ENCODE measurements at regions not wholly inside any gene's neighbourhood (a gene's known extent, or its start where the extent isn't known, plus 50 kb on each side); places are given as distances from the start of the nearest gene placed in this dataset.

- TF ChIP-seq, protein P1, sequence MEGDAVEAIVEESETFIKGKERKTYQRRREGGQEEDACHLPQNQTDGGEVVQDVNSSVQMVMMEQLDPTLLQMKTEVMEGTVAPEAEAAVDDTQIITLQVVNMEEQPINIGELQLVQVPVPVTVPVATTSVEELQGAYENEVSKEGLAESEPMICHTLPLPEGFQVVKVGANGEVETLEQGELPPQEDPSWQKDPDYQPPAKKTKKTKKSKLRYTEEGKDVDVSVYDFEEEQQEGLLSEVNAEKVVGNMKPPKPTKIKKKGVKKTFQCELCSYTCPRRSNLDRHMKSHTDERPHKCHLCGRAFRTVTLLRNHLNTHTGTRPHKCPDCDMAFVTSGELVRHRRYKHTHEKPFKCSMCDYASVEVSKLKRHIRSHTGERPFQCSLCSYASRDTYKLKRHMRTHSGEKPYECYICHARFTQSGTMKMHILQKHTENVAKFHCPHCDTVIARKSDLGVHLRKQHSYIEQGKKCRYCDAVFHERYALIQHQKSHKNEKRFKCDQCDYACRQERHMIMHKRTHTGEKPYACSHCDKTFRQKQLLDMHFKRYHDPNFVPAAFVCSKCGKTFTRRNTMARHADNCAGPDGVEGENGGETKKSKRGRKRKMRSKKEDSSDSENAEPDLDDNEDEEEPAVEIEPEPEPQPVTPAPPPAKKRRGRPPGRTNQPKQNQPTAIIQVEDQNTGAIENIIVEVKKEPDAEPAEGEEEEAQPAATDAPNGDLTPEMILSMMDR (conservative IDR thresholded peaks at IDR 0.05; ENCODE audit: low read depth in 2 of 2) = no peak
- TF ChIP-seq POLR2AphosphoS5 (IDR thresholded peaks at IDR 0.05; ENCODE audit: low read depth) (no peak), CREB1 (CRISPR knock-in tag; IDR thresholded peaks at IDR 0.05; ENCODE audit: low read depth) (no peak), EZH2phosphoT487 (IDR thresholded peaks at IDR 0.05; ENCODE audit: unreplicated experiment) (no peak), EZH2 (IDR thresholded peaks at IDR 0.05; ENCODE audit: low read depth, unreplicated experiment) (no peak), JUNB (IDR thresholded peaks at IDR 0.05; ENCODE audit: unreplicated experiment) (no peak), ZNF331 (CRISPR knock-in tag; IDR thresholded peaks at IDR 0.05; ENCODE audit: low read depth) (no peak), ETS1 (IDR thresholded peaks at IDR 0.05) (no peak), STAT1 (IDR thresholded peaks at IDR 0.05; ENCODE audit: unreplicated experiment) (no peak), NANOG (IDR thresholded peaks at IDR 0.05; ENCODE audit: borderline replicate concordance) (no peak), ZNF114 (CRISPR knock-in tag; IDR thresholded peaks at IDR 0.05) (no peak)
- TF ChIP-seq, protein P2, sequence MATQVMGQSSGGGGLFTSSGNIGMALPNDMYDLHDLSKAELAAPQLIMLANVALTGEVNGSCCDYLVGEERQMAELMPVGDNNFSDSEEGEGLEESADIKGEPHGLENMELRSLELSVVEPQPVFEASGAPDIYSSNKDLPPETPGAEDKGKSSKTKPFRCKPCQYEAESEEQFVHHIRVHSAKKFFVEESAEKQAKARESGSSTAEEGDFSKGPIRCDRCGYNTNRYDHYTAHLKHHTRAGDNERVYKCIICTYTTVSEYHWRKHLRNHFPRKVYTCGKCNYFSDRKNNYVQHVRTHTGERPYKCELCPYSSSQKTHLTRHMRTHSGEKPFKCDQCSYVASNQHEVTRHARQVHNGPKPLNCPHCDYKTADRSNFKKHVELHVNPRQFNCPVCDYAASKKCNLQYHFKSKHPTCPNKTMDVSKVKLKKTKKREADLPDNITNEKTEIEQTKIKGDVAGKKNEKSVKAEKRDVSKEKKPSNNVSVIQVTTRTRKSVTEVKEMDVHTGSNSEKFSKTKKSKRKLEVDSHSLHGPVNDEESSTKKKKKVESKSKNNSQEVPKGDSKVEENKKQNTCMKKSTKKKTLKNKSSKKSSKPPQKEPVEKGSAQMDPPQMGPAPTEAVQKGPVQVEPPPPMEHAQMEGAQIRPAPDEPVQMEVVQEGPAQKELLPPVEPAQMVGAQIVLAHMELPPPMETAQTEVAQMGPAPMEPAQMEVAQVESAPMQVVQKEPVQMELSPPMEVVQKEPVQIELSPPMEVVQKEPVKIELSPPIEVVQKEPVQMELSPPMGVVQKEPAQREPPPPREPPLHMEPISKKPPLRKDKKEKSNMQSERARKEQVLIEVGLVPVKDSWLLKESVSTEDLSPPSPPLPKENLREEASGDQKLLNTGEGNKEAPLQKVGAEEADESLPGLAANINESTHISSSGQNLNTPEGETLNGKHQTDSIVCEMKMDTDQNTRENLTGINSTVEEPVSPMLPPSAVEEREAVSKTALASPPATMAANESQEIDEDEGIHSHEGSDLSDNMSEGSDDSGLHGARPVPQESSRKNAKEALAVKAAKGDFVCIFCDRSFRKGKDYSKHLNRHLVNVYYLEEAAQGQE (IDR thresholded peaks at IDR 0.05; ENCODE audit: unreplicated experiment) = no peak
- TF ChIP-seq, protein P3, sequence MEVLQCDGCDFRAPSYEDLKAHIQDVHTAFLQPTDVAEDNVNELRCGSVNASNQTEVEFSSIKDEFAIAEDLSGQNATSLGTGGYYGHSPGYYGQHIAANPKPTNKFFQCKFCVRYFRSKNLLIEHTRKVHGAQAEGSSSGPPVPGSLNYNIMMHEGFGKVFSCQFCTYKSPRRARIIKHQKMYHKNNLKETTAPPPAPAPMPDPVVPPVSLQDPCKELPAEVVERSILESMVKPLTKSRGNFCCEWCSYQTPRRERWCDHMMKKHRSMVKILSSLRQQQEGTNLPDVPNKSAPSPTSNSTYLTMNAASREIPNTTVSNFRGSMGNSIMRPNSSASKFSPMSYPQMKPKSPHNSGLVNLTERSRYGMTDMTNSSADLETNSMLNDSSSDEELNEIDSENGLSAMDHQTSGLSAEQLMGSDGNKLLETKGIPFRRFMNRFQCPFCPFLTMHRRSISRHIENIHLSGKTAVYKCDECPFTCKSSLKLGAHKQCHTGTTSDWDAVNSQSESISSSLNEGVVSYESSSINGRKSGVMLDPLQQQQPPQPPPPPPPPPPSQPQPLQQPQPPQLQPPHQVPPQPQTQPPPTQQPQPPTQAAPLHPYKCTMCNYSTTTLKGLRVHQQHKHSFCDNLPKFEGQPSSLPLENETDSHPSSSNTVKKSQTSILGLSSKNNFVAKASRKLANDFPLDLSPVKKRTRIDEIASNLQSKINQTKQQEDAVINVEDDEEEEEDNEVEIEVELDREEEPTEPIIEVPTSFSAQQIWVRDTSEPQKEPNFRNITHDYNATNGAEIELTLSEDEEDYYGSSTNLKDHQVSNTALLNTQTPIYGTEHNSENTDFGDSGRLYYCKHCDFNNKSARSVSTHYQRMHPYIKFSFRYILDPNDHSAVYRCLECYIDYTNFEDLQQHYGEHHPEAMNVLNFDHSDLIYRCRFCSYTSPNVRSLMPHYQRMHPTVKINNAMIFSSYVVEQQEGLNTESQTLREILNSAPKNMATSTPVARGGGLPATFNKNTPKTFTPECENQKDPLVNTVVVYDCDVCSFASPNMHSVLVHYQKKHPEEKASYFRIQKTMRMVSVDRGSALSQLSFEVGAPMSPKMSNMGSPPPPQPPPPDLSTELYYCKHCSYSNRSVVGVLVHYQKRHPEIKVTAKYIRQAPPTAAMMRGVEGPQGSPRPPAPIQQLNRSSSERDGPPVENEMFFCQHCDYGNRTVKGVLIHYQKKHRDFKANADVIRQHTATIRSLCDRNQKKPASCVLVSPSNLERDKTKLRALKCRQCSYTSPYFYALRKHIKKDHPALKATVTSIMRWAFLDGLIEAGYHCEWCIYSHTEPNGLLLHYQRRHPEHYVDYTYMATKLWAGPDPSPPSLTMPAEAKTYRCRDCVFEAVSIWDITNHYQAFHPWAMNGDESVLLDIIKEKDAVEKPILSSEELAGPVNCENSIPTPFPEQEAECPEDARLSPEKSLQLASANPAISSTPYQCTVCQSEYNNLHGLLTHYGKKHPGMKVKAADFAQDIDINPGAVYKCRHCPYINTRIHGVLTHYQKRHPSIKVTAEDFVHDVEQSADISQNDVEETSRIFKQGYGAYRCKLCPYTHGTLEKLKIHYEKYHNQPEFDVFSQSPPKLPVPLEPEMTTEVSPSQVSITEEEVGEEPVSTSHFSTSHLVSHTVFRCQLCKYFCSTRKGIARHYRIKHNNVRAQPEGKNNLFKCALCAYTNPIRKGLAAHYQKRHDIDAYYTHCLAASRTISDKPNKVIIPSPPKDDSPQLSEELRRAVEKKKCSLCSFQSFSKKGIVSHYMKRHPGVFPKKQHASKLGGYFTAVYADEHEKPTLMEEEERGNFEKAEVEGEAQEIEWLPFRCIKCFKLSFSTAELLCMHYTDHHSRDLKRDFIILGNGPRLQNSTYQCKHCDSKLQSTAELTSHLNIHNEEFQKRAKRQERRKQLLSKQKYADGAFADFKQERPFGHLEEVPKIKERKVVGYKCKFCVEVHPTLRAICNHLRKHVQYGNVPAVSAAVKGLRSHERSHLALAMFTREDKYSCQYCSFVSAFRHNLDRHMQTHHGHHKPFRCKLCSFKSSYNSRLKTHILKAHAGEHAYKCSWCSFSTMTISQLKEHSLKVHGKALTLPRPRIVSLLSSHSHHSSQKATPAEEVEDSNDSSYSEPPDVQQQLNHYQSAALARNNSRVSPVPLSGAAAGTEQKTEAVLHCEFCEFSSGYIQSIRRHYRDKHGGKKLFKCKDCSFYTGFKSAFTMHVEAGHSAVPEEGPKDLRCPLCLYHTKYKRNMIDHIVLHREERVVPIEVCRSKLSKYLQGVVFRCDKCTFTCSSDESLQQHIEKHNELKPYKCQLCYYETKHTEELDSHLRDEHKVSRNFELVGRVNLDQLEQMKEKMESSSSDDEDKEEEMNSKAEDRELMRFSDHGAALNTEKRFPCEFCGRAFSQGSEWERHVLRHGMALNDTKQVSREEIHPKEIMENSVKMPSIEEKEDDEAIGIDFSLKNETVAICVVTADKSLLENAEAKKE (CRISPR knock-in tag; IDR thresholded peaks at IDR 0.05) = no peak
Observed at GRCh38 chr1:22241250-22241649, 98.4 kb upstream of the WNT4 start.
